ENCODE measurements at regions not wholly inside any gene's neighbourhood (a gene's known extent, or its start where the extent isn't known, plus 50 kb on each side); places are given as distances from the start of the nearest gene placed in this dataset.

DNA sequence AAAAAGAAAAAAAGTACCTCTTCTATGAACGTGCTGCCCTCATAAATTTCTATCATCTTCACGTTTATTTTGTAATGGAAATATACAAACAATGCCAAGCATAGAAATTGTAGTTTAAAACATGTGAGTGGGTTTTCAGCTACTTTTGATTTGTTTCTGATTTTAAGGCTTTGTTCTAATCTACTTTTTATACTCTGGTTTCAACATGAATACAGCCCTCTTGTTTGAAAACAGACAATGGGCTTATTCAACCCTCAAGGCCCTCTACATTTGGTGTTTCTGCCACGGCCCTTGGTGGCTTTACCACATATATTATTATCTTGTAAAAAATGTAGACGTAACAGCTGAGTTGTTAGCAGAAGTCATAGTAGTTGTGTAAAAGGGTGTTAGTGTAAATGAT, 153.9 kb downstream of the SOX4 start:
- TF ChIP-seq, protein P1, sequence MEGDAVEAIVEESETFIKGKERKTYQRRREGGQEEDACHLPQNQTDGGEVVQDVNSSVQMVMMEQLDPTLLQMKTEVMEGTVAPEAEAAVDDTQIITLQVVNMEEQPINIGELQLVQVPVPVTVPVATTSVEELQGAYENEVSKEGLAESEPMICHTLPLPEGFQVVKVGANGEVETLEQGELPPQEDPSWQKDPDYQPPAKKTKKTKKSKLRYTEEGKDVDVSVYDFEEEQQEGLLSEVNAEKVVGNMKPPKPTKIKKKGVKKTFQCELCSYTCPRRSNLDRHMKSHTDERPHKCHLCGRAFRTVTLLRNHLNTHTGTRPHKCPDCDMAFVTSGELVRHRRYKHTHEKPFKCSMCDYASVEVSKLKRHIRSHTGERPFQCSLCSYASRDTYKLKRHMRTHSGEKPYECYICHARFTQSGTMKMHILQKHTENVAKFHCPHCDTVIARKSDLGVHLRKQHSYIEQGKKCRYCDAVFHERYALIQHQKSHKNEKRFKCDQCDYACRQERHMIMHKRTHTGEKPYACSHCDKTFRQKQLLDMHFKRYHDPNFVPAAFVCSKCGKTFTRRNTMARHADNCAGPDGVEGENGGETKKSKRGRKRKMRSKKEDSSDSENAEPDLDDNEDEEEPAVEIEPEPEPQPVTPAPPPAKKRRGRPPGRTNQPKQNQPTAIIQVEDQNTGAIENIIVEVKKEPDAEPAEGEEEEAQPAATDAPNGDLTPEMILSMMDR (IDR thresholded peaks at IDR 0.05), result no peak
- TF ChIP-seq POLR2A (IDR thresholded peaks at IDR 0.05), result no peak
